Activated CD8-positive, alpha-beta memory T cell treated with anti-CD3 and anti-CD28 coated beads, Interleukin-2, amount 50 U/mL, for 24 hours (primary cell): ENCODE measurements at regions not wholly inside any gene's neighbourhood (a gene's known extent, or its start where the extent isn't known, plus 50 kb on each side); places are given as distances from the start of the nearest gene placed in this dataset.
"Not testable (repeated sequence)": the region's sequence is repeated elsewhere in the genome, so short reads cannot be mapped to it uniquely, and the experiment has no call there.

Experiments
- DNase-seq: peaks from one replicate; pipeline ENCODE4 v3.0.0-alpha.2; 2020; ENCODE audit errors: extremely low read depth

DNA sequence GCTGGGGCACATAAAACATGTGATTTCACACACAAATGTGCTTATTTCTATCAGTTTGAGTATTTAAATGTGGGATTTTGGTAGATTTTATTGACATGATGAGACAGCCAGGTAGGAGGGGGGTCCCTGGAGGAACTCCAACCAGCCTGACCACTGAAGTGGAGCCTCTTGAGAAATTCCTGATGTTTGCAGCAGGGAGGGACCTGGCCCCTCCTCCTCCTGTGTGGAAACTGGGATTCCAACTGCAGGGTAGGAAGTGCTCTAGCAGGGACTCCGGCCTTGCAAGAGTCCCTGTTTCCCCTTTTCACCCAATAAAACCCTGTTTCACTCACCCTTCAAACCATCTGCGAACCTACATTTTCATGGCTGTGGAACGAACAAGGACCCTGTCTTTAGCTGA is 2224.0 kb upstream of the AGA start:
- no peak for DNase-seq

DNA sequence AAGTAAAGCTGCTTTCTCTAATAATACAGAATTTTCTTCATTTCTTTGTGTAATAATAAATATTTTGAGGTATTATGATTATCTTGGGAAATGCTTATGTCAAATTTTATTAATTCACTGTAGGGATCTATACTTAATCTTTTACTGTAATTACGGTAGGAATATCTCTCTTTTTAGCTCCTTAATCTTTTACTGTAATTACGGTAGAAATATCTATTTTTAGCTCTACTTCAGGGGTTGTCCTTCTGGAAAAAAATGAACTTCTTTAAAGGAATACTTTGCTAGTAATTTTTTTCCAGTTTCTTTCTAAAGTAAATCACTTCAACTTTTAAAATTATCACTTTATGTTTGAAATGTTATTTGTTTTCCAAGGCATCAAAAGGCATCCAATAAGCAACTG is 2229.4 kb upstream of the AGA start:
- no peak for DNase-seq

DNA sequence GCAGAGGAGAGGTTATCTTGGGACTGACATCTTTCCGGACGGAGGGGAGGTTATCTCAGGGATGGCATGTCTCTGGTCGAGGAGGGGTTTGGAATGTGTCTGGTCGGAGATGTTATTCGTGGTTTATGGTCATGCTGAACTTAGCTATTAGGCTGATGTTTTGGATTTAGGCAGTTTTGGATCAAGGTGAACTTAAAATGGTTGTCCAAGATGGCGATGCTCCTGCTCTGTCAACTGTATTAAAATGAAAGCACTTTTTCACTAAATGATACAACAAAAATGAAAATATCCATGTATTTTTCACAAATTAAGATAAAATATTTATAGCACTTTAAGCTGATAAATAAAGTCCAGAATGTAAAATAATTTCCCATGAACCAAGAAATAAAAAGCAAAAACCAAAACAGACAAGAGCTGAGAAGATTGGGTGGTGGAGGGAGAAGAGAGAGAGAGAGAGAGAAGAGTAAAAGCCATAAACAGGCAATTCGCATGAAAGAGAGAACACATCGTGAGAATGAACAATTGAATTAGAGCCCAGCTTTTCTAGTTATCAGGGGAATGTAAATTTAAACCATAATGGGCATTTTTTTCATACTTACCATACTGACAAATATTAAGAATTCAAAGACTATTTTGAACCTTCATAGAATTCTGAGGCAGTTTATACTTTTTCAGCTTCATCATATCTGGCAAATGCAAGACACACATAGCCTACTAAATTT is 2236.0 kb upstream of the AGA start:
- DNase-seq: no peak

DNA sequence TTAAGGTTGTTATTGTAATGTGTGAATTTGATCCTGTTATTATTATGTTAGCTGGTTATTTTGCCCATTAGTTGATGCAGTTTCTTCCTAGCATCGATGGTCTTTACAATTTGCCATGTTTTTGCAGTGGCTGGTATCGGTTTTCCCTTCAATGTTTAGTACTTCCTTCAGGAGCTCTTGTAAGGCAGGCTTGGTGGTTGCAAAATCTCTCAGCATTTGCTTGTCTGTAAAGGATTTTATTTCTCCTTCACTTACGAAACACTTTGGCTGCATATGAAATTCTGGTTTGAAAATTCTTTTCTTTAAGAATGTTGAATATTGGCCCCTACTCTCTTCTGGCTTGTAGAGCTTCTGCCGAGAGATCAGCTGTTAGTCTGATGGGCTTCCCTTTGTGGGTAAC is 2241.4 kb upstream of the AGA start:
- not testable (repeated sequence) for DNase-seq

DNA sequence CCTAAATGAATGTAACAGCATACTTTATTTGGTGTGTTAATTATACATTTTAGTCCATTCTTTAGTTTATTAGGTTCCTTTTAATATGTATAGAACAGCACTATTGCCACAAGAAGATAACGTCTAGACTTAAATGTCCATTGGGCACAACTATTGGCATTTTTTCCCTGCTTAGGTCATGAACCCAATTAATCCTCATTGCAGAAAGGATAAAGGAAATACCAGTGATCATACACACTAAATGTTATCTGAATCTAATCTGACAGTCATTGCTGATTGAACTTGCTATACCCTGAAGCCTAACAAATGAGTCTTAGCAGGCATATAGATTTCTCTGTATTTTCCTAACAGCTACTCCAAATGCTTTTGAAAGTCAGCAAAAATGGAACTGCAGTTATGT is 2250.0 kb upstream of the AGA start:
- DNase-seq: no peak

DNA sequence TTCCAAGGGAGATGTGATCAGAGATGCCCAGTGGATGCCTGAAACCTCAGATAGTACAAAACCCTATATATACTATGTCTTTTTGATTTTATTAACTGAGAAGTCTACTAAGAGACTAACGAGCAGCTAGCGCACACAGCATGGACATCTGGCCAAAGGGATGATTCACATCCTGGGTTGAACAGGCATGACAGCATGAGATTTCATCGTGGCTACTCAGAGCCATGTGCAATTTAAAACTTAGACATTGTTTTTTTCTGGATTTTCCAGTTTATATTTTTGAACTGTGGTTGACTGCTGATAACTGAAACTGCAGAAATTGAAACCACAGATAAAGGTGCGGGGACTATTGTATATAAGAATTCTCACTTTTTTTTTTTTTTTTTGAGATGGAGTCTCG is 2252.9 kb upstream of the AGA start:
- DNase-seq: no peak

DNA sequence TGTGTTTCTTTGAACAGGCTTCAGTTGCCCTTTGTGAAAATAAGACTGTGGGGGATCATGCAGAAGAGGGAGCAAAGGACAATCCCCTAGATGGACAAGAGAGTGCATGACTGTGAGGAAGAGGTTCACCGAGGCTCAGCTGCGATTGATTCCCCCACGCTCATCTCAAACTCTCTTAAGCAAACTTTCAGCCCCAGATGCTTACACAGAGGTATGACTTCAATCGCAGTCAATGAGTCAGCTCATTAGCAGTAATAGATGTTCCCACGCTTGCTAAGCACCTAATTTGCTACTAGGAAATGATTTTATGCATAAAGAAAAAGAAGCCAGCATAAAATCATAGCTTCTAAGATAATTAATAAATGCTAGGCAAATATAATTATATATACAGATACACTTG is 2256.1 kb upstream of the AGA start:
- no peak for DNase-seq

DNA sequence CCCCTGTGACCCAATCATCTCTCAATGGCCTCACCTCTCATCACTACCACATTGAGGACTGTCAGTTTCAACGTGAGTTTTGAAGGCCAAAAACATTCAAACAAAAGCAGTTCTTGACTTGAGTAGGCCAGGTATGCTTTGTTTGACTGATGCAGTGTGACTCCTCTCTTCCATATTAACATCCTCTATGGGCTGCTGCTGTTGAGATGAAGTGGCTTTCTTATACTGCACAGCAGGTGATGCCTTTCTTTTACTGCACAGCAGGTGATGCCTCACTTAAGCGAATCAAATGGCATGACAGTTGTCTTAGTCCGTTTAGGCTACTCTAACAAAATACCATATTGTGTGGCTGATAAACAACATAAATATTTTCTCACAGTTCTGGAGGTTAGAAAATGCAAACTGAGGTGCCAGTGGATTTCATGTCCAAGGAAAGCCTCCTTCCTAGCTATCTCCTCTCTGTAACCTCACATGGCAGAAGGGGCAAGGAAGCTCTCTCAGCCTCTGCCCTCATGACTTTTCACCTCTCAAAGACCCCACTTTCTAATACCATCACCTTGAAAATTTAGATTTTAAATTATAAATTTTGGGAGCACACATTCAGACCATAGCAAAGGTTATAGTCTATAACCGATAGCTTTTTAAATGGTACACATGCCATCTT is 2267.9 kb upstream of the AGA start:
- no peak for DNase-seq

DNA sequence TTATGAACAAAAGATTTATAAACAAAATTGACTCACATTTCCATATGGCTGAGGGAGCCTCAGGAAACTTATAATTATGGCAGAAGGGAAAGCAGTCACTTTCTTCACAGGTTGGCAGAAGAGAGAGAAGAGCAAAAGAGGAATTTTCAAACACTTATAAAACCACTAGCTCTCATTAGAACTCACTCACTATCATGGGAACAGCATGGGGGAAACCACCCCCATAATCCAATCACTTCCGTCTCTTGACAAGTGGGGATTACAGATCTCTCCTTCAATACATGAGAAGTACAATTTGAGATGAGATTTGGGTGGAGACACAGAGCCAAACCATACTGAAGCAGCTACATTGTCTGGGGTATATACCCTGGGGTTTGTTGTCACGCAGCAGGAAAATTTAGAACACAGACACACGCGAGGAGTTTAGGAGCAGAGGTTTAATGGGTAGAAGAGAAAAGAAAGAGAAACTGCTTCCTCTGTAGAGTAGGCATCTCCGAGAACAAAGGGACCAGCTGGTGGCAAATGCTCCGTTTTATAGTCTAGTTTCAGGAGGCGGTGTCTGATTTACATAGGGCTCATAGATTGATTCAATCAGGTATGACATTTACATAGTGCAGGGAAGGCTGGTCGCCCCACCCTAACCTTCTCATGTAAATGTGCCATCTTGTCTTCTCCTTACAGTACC is 2277.7 kb upstream of the AGA start:
- no peak for DNase-seq

DNA sequence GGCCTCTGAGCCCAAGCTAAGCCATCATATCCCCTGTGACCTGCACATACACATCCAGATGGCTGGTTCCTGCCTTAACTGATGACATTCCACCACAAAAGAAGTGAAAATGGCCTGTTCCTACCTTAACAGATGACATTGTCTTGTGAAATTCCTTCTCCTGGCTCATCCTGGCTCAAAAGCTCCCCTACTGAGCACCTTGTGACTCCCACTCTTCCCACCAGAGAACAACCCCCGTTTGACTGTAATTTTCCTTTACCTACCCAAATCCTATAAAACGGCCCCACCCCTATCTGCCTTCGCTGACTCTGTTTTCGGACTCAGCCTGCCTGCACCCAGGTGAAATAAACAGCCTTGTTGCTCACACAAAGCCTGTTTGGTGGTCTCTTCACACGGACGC is 2284.3 kb upstream of the AGA start:
- not testable (repeated sequence) for DNase-seq

DNA sequence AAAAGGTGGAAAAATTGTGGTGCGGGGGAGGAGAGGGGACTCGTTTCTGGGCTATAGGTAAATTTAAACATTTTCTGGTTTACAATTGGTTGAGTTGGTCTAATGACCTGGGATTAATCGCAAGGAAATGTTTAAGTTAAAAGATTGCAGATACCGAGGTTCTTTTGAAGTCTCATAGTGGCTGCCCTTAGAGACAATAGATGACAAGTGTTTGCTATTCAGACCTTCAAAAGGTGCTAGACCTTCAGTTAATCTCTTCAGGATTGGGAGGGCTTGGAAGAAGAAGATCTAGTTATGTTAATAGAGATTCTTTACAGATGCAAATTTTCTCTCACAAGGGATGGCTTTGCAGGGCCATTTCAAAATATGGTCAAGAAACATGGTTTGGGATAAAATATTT is 2286.1 kb upstream of the AGA start:
- DNase-seq: no peak

DNA sequence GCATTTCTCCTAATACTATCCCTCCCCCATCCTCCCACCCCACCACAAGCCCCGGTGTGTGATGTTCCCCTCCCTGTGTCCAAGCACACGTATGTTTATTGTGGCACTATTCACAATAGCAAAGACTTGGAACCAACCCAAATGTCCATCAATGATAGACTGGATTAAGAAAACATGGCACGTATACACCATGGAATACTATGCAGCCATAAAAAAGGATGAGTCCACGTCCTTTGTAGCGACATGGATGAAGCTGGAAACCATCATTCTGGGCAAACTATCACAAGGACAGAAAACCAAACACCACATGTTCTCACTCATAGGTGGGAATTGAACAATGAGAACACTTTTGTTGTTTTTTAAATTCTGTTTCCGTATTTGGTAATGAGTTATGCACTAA is 2294.6 kb upstream of the AGA start:
- DNase-seq: not testable (repeated sequence)

DNA sequence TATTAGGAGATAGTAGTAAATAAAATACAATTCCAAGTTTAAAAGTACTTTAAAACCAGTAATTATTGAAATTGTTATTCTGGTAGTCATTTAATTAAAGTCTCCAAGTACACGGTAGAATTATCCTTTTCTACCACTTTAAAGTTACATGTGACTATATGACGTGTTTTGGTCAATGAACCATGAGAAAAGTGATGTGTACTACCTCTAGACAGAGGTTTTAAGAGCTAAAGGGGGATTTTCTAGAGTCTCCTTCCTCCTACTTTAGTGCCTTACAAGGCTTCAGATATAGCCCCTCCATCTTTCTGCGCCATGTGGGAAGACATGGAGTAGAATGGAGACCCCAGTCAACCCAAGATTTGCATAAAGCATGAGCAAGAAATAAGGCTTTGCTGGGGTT is 2296.6 kb upstream of the AGA start:
- DNase-seq: no peak

DNA sequence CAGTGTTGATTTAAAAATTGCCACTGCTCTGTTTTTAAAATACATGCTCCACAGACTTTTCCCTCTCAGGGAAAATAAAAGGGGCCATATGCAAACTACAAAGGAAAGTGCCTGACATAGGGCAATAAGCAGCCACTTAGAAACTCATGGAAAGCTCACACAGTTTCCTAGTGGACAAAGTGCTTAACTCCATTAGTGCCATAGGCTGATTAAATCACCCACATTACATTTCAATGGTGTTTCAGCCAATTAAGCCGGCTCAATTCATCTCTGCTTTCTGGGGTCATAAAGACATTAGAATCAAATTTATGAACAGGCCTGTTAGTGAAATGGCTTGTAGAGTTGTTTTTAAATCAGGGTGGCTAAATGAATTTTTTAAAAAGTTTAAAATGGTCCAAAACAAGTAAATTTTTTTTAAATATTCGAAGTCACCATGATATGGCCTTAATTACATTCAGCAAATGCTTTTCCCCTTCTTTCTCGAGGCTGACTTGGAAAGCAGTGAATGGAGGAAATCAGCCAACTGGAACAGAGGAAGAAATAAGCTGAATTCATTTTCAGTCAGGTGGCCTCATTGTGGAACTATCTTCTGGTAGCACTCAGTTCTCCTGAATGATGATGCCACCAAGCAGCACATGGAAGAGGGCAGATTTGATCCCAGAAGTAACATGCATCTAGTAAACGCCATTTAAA is 2305.1 kb upstream of the AGA start:
- DNase-seq: no peak

DNA sequence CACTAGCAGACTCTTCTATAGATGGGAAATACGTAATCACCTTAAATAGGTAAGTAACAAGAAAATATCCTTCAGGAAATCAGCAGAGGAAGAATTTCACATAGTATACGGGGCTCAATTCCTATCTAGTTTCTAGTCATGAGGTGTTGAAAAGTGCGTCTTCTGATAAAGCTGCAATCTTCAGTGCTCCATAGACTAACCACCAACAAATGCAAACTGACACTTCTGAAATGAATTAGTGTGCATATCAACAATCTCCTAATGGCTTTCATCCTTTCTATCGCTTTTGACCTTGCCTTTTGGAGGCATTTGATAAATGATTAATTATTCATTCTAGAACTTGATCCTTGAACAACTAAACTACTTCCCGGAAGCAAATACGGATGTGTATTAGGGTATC is 2306.6 kb upstream of the AGA start:
- no peak for DNase-seq

DNA sequence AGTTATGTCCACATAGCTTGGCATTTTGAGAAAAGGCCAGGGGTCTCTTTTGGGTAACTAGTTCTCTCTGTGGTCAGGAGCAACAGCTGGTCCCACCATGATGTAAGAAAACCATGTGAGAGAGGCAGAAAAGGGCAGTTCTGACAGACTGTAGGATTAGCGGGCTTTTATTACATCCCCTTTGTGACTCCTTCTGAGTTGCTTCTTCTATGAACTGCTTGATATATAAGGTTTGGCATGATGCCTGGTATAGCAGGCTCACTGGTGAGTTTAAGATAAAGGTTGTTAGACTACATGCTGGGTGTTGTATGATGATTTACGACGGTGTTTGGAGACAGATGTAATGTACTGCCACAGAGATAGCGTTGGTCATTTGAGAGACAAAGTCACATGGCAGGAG is 2308.1 kb upstream of the AGA start:
- no peak for DNase-seq

DNA sequence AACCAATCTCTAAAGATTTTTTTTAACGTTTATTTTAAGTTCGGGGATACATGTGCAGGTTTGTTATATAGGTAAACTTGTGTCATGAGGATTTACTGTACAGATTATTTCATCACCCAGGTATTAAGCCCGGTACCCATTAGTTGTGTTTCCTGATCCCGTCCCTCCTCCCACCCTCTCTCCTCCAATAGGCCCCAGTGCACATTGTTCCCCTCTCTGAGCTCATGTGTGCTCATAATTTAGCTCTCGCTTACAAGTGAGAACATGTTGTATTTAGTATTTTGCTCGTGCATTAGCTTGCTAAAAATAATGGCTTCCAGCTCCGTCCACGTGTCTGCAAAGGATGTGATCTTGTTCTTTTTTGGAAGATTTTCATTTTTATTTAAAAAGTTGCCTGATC is 2309.4 kb upstream of the AGA start:
- no peak for DNase-seq

DNA sequence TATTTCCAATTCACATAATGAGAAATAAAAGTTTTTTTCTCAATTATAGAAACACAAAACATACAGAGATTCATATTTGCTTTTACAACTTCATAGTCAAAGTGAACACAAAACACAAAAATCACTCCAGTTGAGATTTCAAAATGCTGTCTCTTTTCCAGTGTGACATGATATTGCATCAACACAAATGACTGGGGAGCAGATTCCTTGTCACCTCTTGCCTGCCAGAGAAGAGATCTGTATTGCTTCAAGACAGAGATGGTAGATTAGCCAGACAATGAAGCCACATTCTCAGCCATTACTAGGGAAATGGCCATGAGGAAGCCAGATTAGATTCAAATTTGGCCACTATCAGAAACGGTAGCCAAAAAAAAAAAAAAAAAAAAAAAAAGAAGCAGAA is 2313.1 kb upstream of the AGA start:
- no peak for DNase-seq

DNA sequence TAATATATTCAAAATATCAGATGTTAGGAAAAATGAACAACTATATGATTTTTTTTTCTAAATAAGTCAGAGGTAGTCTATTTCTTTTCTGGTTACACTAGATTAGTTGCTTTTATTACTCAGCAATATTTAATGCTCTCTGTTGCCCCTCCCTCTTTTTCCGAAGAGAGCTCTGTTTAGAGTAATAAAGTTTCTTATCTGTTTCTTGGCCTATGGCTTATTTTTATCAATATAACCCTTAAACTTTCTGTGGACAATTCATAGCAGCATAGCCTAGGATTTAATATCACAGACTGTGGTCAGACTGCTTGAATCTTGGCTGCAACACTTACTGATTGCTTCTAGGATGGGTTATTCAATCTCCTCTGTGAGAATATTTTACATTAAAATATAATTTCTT is 2315.4 kb upstream of the AGA start:
- no peak for DNase-seq

DNA sequence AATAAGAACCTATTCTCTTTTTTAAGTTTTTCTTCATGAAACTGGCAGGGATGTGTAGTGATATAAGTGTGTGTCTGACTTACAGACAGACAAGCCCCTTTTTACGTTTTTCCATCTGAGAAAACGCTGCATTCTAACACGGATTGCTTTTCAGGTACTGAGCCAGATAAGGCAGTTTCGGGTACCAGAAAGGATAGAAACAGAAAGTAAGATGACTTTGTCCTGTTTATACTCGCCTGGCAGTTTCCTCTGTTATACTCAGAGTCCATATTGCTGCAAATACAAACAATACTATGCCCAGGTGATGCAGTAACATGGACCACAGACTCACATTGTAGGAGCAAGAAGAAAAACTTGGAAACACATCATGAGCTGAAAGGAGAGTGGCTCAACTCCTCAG is 2320.6 kb upstream of the AGA start:
- DNase-seq: no peak

DNA sequence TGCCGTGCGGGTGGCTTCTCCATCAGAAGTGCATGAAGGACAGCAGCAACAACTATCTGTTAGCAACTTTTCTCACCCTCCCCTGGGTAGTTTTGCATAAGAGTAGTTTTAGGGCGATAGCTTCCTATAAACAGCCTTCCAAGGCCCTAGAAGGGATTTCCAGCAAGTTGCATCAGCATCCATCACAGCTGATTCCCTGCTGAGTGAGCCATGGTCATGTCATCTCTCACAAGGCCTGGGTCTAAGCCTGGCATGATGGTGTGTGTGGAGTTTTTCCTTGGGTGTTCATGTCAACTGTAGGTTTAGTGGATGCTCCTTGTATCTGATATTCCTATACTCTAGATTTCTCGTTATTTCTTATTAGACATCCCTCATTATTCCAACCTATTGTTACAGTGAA is 2324.7 kb upstream of the AGA start:
- no peak for DNase-seq

DNA sequence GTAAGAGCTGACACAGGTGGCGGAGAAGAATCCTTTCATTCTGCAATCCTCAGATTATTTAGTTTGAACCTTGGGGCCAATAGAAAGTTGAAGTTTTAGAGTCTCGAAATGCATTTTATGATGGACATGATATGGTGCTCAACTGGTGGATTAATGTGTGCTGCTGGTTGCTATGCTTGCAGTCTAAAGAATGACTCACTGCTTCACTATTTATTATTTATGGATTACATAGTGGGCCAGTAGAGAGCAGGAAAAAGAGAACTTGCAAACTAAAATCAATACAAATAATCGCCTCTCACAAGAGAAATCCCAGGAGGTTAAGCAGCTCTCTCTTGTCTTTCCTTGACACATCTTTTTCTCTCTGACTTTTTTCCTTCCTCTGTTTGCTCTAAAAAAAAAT is 2326.8 kb upstream of the AGA start:
- no peak for DNase-seq

DNA sequence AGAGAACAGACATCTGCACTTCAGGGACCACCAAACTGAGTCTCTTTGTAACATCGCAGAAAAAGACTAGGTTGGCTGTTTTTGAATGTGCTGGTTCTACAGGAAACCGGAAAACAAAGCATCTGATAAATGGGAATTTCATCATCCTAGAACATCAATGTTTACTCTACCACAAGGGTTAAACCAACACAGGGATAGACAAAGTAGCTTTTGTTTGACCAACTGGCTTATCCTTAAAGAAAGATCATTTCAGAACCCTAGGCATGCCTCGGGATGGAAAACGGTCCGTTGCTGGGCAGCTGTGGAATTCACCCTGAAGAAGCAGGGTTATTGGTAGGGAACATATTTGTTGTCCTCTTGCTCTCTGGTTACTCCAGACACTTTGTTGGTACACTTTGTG is 2355.5 kb upstream of the AGA start:
- no peak for DNase-seq
